NCI-H510A treated with DMSO at 0.1 percent for 48 hours (cell line): ENCODE measurements at regions not wholly inside any gene's neighbourhood (a gene's known extent, or its start where the extent isn't known, plus 50 kb on each side); places are given as distances from the start of the nearest gene placed in this dataset.
"Not testable (repeated sequence)": the region's sequence is repeated elsewhere in the genome, so short reads cannot be mapped to it uniquely, and the experiment has no call there.

Experiments
- DNase-seq: peaks from one replicate; lab custom pipeline; 2025; lab: John Stamatoyannopoulos, UW

- no peak for DNase-seq
These were observed 360.4 kb upstream of the AGA start for GRCh38 chr4:177802661-177803060.

GRCh38 chr4:177803151-177803550, 360.9 kb upstream of the AGA start:
- no peak for DNase-seq

- no peak for DNase-seq
These were observed 367.6 kb upstream of the AGA start for GRCh38 chr4:177809791-177810190.

- DNase-seq, result no peak
These were observed 368.0 kb upstream of the AGA start for GRCh38 chr4:177810220-177810619.

- DNase-seq, result not testable (repeated sequence)
These were observed 376.2 kb upstream of the AGA start for GRCh38 chr4:177818392-177818791.

- DNase-seq, result no peak
These were observed 384.7 kb upstream of the AGA start for GRCh38 chr4:177826973-177827372.

- DNase-seq, result no peak
These were observed 399.0 kb upstream of the AGA start for GRCh38 chr4:177841258-177841657.

- no peak for DNase-seq
These were observed 411.0 kb upstream of the AGA start for GRCh38 chr4:177853229-177853628.

- DNase-seq, result no peak
These were observed 413.4 kb upstream of the AGA start for GRCh38 chr4:177855507-177856197.

- DNase-seq, result no peak
These were observed 417.9 kb upstream of the AGA start for GRCh38 chr4:177860171-177860570.

- DNase-seq, result no peak
These were observed 419.4 kb upstream of the AGA start for GRCh38 chr4:177861551-177862094.

- no peak for DNase-seq
These were observed 420.4 kb upstream of the AGA start for GRCh38 chr4:177862541-177863176.

GRCh38 chr4:177879851-177880250, 437.6 kb upstream of the AGA start:
- DNase-seq, result no peak

- no peak for DNase-seq
These were observed 452.9 kb upstream of the AGA start for GRCh38 chr4:177895136-177895535.

GRCh38 chr4:177901786-177902185, 459.5 kb upstream of the AGA start:
- no peak for DNase-seq

GRCh38 chr4:177902386-177902785, 460.1 kb upstream of the AGA start:
- DNase-seq, result no peak

- DNase-seq, result no peak
These were observed 465.6 kb upstream of the AGA start for GRCh38 chr4:177907736-177908424.

GRCh38 chr4:177921715-177922114, 479.5 kb upstream of the AGA start:
- DNase-seq, result no peak

- DNase-seq, result no peak
These were observed 481.7 kb upstream of the AGA start for GRCh38 chr4:177923888-177924287.

GRCh38 chr4:177937041-177937440, 494.8 kb upstream of the AGA start:
- DNase-seq, result no peak

- no peak for DNase-seq
These were observed 496.0 kb upstream of the AGA start for GRCh38 chr4:177938226-177938625.

- DNase-seq, result no peak
These were observed 503.0 kb upstream of the AGA start for GRCh38 chr4:177945268-177945667.

GRCh38 chr4:177947607-177948006, 505.4 kb upstream of the AGA start:
- no peak for DNase-seq
